BJ (cell line): ENCODE measurements at regions not wholly inside any gene's neighbourhood (a gene's known extent, or its start where the extent isn't known, plus 50 kb on each side); places are given as distances from the start of the nearest gene placed in this dataset.
"Not testable (repeated sequence)": the region's sequence is repeated elsewhere in the genome, so short reads cannot be mapped to it uniquely, and the experiment has no call there.

ENCODE experiments used
- CTCF ChIA-PET: fragments of 350-600 bp; formaldehyde crosslinking; extraction: SDS; loops from one replicate; lab custom pipeline; 2021; ENCODE audit warnings: antibody characterized with exemption, inconsistent platforms; lab: Yijun Ruan, JAX
- POLR2A ChIA-PET: fragments of 300-600 bp; sonication (Branson Sonifier 250); formaldehyde crosslinking; extraction: SDS; loops from one replicate; lab custom pipeline; 2021; ENCODE audit warnings: antibody characterized with exemption; lab: Charles Lee
- DNase-seq: peaks from one replicate; pipeline ENCODE4 v3.0.0-alpha.2; 2011; ENCODE audit warnings: low read depth
- H3K27me3 ChIP-seq: 2 replicates; pipeline ENCODE4 v1.6.0; 2011; ENCODE audit warnings: low read length; ENCODE audit not compliant: control insufficient read depth, insufficient read depth
- H3K36me3 ChIP-seq: 2 replicates; pipeline ENCODE4 v1.5.1; 2011; ENCODE audit warnings: low read length; ENCODE audit not compliant: control insufficient read depth, insufficient read depth
- H3K4me3 ChIP-seq: 2 replicates; pipeline ENCODE4 v1.5.1; 2011; ENCODE audit warnings: low read depth, mild to moderate bottlenecking, control low read depth, low read length
- CTCF ChIP-seq: IDR thresholded peaks from 2 replicates; pipeline ENCODE4 v1.5.1; 2011; ENCODE audit warnings: low read depth, mild to moderate bottlenecking, control low read depth, inconsistent platforms, low read length, moderate library complexity; ENCODE audit not compliant: insufficient read depth

GRCh38 chr4:170446782-170447181 lies 357.0 kb upstream of the AADAT start:
- POLR2A ChIA-PET = no interaction called here
- TF ChIP-seq CTCF = no peak
- CTCF ChIA-PET = no interaction called here
- DNase-seq = no peak
- Histone ChIP-seq H3K4me3 (no peak overlapping the region), H3K36me3 (no peaks in the 10 kb centered on the region), H3K27me3 (no peaks in the 10 kb centered on the region)

- DNase-seq, H3K36me3 ChIP-seq, H3K4me3 ChIP-seq, H3K27me3 ChIP-seq, CTCF ChIA-PET, POLR2A ChIA-PET: not testable (repeated sequence)
Measured at GRCh38 chr4:170441146-170441545, 351.4 kb upstream of the AADAT start.

- Histone ChIP-seq H3K4me3 (no peak overlapping the region), H3K36me3 (no peaks in the 10 kb centered on the region), H3K27me3 (no peaks in the 10 kb centered on the region)
- no peak for TF ChIP-seq CTCF
- POLR2A ChIA-PET = no interaction called here
- no peak for DNase-seq
- CTCF ChIA-PET = no interaction called here
Measured at GRCh38 chr4:170428929-170429328, 339.2 kb upstream of the AADAT start.

- no peak for DNase-seq
- Histone ChIP-seq H3K36me3 (no peaks in the 10 kb centered on the region), H3K4me3 (no peak overlapping the region), H3K27me3 (no peaks in the 10 kb centered on the region)
- no peak for TF ChIP-seq CTCF
- POLR2A ChIA-PET = no interaction called here
- CTCF ChIA-PET = no interaction called here
Measured at GRCh38 chr4:170425521-170426143, 335.9 kb upstream of the AADAT start.

GRCh38 chr4:170425040-170425439 lies 335.3 kb upstream of the AADAT start:
- ChIA-PET CTCF (no interaction called here), POLR2A (no interaction called here)
- no peaks in the 10 kb centered on the region for H3K36me3 ChIP-seq

More at GRCh38 chr4:170425040-170425439, 335.3 kb upstream of the AADAT start:
- H3K27me3 ChIP-seq = no peaks in the 10 kb centered on the region
- DNase-seq = no peak
- no peak overlapping the region for H3K4me3 ChIP-seq
- no peak for TF ChIP-seq CTCF
